CD1c-positive myeloid dendritic cell (primary cell): ENCODE measurements at regions not wholly inside any gene's neighbourhood (a gene's known extent, or its start where the extent isn't known, plus 50 kb on each side); places are given as distances from the start of the nearest gene placed in this dataset.
"Not testable (repeated sequence)": the region's sequence is repeated elsewhere in the genome, so short reads cannot be mapped to it uniquely, and the experiment has no call there.

ENCODE experiments used
- DNase-seq: peaks from one replicate; pipeline ENCODE4 v3.0.0-alpha.2; 2016; ENCODE audit errors: extremely low spot score

GRCh38 chr10:28859791-28860190 is 182.5 kb downstream of the BAMBI start:
- no peak for DNase-seq

- DNase-seq, result no peak
These were observed 184.9 kb downstream of the BAMBI start for GRCh38 chr10:28862219-28862618.

GRCh38 chr10:28869606-28870201 is 192.4 kb downstream of the BAMBI start:
- no peak for DNase-seq

- no peak for DNase-seq
These were observed 194.3 kb downstream of the BAMBI start for GRCh38 chr10:28871665-28872064.

GRCh38 chr10:28872587-28873165 is 195.4 kb downstream of the BAMBI start:
- no peak for DNase-seq

DNA sequence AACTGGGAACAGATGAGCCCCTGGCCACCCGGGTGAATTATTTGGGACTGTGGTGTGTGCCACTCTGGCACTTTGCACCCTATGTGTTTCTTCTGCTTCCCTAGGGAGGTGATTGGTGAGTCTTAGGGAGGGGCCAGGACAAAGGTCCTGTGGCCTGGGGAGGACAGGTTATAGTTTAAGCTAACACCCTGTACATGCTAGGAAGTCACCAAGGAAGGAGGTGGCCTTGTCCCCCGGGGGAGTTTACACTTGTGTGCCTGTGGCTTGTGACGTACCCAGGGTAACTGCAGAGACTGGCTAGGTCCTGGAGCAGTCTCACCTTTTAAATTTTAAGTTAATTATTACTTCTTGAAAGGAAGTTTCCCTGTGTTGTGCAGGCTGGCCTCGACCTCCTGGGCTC is 196.2 kb downstream of the BAMBI start:
- DNase-seq, result no peak

DNA sequence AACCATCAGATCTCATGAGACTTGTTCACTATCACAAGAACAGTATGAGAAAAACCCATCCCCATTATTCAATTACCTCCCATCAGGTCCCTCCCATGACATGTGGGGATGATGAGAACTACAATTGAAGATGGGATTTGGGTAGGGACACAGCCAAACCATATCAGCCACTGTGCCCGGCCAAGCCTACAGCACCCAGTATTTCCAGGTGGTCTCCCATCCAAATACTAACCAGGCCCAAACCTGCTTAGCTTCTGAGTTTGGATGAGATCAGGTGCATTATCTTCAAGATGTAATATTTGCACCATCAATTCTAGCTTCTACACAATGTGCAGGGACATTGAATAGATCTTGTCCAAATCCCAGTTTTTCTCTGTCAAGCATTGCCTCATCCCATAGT is 196.9 kb downstream of the BAMBI start:
- DNase-seq, result no peak

GRCh38 chr10:28875549-28876081 is 198.3 kb downstream of the BAMBI start:
- DNase-seq, result no peak

DNA sequence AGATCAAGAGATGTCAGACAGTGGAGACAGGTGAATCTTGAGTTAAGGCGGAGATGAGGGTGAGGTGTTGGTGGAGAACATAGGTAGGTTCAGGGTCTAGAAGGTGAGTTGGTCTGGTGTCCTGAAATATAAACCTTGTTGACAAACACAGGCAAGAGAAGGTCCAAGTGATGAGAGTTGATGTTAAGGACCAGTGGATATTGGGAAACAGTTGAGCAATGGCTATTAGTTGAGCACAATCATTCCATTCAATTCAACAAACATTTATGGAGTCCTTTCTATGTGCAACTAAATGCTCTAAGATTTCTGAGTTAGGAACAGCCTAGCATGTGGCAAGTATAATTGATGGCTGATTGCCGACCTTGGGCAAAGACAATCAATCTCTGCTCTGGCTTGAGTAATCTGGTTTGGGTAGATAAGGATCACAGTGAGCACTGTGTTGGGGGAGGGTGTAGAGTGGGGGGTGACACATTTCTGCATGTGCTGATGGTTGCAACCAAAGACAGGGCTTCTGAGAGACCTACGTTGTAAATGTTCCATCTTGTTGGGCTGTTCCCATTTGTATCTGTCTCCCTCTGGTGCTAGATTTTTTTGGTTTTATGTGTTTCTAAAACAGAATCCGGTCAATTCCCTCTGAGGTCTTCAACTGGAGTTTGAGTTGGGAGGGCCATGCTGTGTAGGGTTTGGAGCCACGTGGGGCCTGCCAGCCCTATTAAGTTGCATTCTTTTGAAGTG is 201.1 kb downstream of the BAMBI start:
- DNase-seq, result no peak

DNA sequence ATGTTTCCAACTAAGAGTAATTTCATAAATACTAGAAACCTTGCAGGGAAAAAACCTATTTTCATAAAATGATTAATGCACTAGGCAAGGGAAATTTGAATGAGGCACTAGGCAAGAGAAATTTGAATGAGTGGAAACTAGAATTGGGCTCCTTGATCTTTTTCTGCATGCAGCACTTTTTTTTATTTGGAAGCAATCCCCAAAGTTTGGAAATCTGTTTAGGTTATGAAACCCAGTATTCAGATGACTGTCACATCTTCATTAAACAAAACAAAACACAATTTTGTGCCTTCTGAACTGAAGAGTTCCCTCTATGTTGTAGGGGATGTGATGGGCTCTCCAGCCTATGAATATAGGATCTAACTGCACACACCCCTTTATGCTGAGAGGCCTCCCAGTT is 201.9 kb downstream of the BAMBI start:
- no peak for DNase-seq

DNA sequence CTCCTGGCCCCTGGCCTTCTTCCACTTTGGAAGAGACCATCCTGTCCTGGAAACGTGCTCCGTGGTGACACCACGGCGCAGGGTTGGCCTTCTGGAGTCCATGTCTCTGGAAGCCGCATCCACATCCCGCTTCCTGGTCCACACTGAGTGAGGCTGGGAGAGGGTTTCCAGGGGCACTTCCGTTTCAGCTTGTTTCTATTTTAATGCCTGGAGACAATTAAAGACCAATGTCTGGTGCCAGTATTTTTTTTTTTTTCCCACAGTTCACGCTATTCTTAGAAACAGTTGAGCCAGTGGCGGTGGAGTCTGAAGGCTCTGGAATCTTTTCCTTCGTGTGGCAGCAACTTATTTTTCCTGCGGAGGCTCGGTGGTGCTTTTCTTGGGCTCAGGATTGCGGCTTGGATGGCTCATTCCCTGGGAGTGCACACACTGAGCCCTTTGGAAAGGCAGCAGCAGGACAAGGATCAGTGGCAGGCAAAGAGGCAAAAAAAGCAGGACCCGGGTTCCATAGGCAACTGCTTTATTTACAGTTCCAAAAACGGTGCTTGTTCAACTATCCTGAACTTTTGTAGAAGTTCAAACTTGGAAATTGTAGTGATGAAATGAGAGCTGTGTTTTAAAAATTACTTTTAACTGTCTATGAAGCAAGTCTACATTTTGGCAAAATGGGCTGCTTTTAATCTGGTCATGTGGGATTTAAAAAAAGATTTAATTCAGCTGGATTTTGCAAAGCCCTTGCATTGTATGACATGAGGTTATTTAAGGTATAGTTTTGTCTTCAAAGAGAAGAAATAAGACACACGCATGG is 202.8 kb downstream of the BAMBI start:
- no peak for DNase-seq

DNA sequence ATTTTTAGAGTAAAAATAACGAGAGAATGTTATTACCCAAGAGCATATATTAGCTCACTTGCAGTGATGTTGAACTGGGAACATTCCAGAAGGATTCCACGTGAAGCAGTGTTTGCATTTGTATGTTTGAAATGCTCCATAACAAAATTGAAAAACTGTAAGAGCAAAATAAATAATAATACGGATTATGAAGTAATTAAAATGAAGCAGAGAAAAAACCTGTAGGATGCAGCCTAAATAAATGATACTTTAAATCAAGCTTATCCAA is 203.3 kb downstream of the BAMBI start:
- no peak for DNase-seq

DNA sequence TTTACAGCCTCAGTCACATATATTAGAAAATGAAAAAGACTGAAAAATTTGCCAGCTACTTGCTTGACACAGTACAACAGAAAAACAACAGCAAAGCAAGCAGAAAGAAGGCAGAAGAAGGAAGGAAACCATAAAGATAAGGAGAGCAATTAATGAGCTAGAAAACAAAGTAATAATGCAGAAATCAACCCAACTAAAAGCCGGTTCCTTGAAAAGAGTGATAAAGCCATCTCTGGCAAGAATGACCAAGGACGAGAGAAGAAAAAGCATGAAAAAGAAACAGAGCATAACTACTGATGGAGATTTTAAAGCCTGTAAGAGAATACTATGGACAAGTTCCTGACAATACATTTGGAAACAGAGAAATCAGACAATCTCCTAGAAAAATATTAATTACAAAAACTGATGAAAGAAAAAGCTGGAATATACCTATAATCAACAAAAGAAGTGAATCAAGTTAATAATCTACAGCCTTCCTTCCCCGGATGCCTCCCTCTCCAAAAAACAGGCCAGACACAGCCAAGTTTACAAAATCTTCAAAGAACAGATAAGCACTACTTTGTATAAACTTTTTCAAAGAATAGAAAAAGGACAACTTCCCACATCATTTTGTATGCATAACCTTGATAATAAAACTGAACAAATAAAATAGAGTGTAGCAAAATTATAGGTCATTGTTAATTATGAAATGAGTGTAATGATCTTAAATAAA is 204.0 kb downstream of the BAMBI start:
- no peak for DNase-seq

DNA sequence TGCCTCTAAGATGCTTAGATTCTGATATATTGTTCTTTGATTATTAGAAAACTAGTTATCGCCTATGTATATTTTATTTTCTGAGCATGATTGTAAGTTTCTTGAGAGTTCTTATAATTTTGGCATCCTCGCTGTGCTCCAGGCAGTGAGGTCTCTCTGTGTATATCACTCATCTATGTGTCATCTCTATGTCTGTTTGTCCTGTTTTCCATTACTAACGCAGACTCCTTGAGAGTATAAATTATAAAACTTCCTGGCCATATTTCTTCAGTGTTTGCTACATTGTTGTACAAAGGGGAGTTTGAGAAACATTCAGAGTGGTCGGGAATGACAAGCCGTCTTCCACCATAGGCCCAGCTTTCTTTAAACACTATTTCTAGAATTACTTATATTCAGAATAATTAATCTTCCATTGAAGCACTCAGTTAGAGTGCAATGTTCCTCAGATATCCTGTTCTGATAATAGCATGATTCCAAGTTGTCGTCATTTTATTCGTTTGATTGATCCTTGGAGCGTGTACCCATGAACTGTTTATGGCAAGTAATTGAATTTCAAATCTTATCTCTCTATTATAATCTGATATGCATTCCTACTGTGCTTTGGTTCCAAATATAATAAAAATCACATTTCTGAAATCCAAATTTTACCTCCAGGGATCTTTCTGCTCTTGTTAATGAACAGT is 206.6 kb downstream of the BAMBI start:
- no peak for DNase-seq

DNA sequence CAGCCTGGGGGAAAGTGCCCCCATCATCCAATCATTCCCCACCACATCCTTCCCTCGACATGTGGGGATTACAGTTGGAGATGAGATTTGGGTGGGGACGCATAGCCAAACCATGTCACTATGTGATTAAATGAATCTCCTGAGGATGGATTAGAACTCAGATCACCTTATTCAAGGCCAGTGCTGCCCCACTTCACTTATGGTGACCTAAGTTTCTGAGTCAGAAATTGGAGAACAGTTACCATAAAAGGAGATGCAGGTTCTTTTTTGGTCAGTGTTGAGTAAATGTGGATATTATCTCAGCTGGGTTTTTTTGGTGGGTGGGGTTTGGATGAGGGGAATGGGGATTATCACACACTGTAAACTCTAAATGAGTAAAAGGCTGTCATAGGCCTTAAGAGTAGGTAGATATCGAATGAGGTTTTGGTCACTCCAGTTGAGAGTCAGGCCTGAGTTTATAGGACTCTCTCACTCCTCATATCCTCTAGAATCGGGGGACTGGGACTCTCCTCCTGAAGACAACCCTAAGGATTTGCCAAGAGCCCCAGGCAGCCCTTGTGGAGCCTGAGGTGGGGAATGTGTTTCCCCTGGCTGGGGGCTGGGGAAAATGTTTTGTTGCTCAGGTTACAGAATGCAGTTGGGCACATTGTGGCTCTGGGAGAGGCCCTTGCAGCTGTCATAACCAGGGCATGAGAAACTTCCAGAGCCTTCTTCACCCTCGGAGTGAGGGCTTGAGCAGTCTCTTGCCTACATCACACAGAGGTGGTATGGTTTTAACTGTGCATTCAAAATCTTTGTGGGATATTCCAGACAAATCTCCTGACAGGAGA is 213.0 kb downstream of the BAMBI start:
- no peak for DNase-seq

GRCh38 chr10:28891058-28891713 is 213.9 kb downstream of the BAMBI start:
- no peak for DNase-seq

DNA sequence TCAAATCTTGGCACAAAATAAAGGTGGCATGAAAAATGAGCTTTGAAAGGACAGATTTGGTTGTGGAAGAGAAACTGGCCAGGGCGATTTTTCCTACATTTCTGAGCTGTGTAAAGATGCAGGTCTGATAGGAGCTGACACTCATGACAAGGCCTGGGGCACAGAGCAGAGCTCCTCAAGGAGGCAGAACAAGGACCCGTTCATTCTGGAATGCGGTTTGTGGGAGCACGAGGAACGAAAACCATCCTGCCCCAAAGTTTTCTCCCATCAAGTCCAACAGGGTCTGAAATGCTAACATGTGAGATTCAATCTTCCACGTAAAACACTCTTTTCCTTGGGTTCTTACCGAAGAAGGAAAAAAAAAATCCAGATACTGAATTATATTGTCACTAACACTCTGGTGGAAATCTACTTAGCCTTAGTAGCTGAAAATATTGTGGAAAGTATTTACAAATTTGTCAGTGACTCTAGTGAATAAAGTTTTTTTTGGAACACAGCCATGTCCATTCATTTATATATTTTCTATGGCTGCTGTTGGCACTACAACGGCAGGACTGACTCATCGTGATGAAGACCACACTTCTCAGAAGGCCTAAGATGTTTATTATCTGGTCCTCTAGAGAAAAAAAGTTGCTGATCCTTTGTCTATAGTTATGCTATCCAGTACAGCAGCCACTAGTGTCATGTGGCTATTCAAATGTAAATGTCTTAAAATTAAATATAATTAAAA is 215.7 kb downstream of the BAMBI start:
- no peak for DNase-seq

- DNase-seq, result no peak
These were observed 216.8 kb downstream of the BAMBI start for GRCh38 chr10:28894146-28894545.

DNA sequence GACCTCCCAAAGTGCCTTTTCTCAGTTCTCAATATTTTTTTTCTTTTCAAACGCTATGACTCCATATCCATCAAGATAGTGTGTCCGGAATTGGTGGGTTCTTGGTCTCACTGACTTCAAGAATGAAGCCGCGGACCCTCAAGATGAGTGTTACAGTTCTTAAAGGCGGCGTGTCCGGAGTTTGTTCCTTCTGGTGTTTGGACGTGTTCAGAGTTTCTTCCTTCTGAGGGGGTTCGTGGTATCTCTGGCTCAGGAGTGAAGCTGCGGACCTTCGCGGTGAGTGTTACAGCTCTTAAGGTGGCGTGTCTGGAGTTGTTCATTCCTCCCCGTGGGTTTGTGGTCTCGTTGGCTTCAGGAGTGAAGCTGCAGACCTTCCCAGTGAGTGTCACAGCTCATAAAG is 218.3 kb downstream of the BAMBI start:
- not testable (repeated sequence) for DNase-seq
